H1 (cell line): ENCODE measurements at regions not wholly inside any gene's neighbourhood (a gene's known extent, or its start where the extent isn't known, plus 50 kb on each side); places are given as distances from the start of the nearest gene placed in this dataset.

Source experiments
- CTCF ChIA-PET: fragments of 300-600 bp; sonication (Branson Sonifier 250); formaldehyde crosslinking; loops from one replicate; lab custom pipeline; 2021; ENCODE audit not compliant: partially characterized antibody; lab: Charles Lee
- POLR2A ChIA-PET: fragments of 300-600 bp; sonication (Branson Sonifier 250); formaldehyde crosslinking; loops from one replicate; lab custom pipeline; 2021; ENCODE audit warnings: inconsistent platforms; ENCODE audit not compliant: partially characterized antibody; lab: Charles Lee
- DNase-seq, 2 experiments: peaks; one replicate each; pipeline versions ENCODE4 v3.0.0 to v3.0.0-alpha.2; 2010 to 2022; ENCODE audit warnings: low spot score in 2 of 2, low read depth in 1 of 2, mixed read lengths in 1 of 2
- FAIRE-seq: peaks from 2 replicates; lab custom pipeline; 2011; peaks lifted over from hg19 to GRCh38; lab: Jason Lieb, UNC
- H2AFZ ChIP-seq: 2 replicates; pipeline ENCODE4 v1.8.1; 2012; ENCODE audit warnings: low read length, inconsistent platforms
- H2AK5ac ChIP-seq: 2 replicates; pipeline ENCODE4 v1.6.1; 2013; ENCODE audit warnings: low read depth, low read length
- H2BK120ac ChIP-seq: replicated peaks from 2 replicates; pipeline ENCODE3; 2013; ENCODE audit warnings: low read depth, low read length, inconsistent platforms
- H2BK12ac ChIP-seq: 2 replicates; pipeline ENCODE4 v1.6.1; 2013; ENCODE audit warnings: low read depth, low read length
- H2BK15ac ChIP-seq: 2 replicates; pipeline ENCODE4 v1.6.1; 2013; ENCODE audit warnings: low read length
- H2BK20ac ChIP-seq: 2 replicates; pipeline ENCODE4 v1.6.1; 2013; ENCODE audit warnings: low read length
- H2BK5ac ChIP-seq: 2 replicates; pipeline ENCODE4 v1.6.1; 2013; ENCODE audit warnings: low read depth, low read length
- H3K14ac ChIP-seq: 2 replicates; pipeline ENCODE4 v1.6.1; 2013; ENCODE audit warnings: inconsistent platforms; ENCODE audit not compliant: insufficient read length
- H3K18ac ChIP-seq: 2 replicates; pipeline ENCODE4 v1.6.1; 2013; ENCODE audit warnings: low read length; ENCODE audit errors: extremely low read depth
- H3K23ac ChIP-seq: 2 replicates; pipeline ENCODE4 v1.6.1; 2013; ENCODE audit warnings: inconsistent platforms; ENCODE audit not compliant: insufficient read length
- H3K23me2 ChIP-seq: 2 replicates; pipeline ENCODE4 v1.6.1; 2013; ENCODE audit warnings: low read depth, low read length
- H3K27ac ChIP-seq: 2 replicates; pipeline ENCODE4 v1.6.1; 2011; ENCODE audit warnings: low read depth, low read length, inconsistent platforms
- H3K27me3 ChIP-seq, 4 experiments: replicated peaks in 1 of 4; 1 replicate in 1 of 4; 2 replicates in 3 of 4; pipeline versions ENCODE4 v1.6.1 to v1.8.1; 2011 to 2013; ENCODE audit warnings: low read length in 3 of 4, mild to moderate bottlenecking in 3 of 4, inconsistent platforms in 2 of 4, mixed read lengths in 2 of 4, moderate library complexity in 1 of 4; ENCODE audit not compliant: control insufficient read depth in 3 of 4, insufficient read depth in 3 of 4; ENCODE audit errors: extremely low read depth in 1 of 4
- H3K36me3 ChIP-seq, 4 experiments: 2 replicates each; pipeline versions ENCODE4 v1.6.1 to v1.8.1; 2011 to 2013; ENCODE audit warnings: mild to moderate bottlenecking in 4 of 4, low read length in 3 of 4, moderate library complexity in 2 of 4, control low read depth in 1 of 4, inconsistent platforms in 1 of 4; ENCODE audit not compliant: insufficient read depth in 4 of 4, control insufficient read depth in 2 of 4
- H3K4ac ChIP-seq: replicated peaks from 2 replicates; pipeline ENCODE3; 2013; ENCODE audit warnings: low read length, low read depth, mixed read lengths, inconsistent platforms; ENCODE audit not compliant: insufficient read length
- H3K4me1 ChIP-seq, 4 experiments: replicated peaks in 1 of 4; 1 replicate in 1 of 4; 2 replicates in 3 of 4; pipeline versions ENCODE4 v1.6.1 to v1.8.1; 2011 to 2013; ENCODE audit warnings: low read length in 3 of 4, inconsistent platforms in 2 of 4, mixed read lengths in 1 of 4; ENCODE audit not compliant: insufficient read depth in 4 of 4, control insufficient read depth in 3 of 4
- H3K4me2 ChIP-seq, 2 experiments: 2 replicates each; pipeline versions ENCODE4 v1.6.1 to v1.8.1; 2011 to 2013; ENCODE audit warnings: low read depth in 2 of 2, low read length in 2 of 2, control low read depth in 1 of 2, inconsistent platforms in 1 of 2, mild to moderate bottlenecking in 1 of 2; ENCODE audit not compliant: insufficient read depth in 1 of 2
- H3K4me3 ChIP-seq, 4 experiments: fragments of 200-600, 300-600 bp in 1 of 4; sonication (generic), shearing (Covaris generic), sonication (Bioruptor Twin) in 1 of 4; 2 replicates each; pipeline versions ENCODE4 v1.5.1 to v1.8.1; 2011 to 2016; ENCODE audit warnings: low read length in 4 of 4, low read depth in 3 of 4, control low read depth in 2 of 4, inconsistent platforms in 2 of 4, mild to moderate bottlenecking in 2 of 4, mixed read lengths in 1 of 4, moderate library complexity in 1 of 4; ENCODE audit not compliant: insufficient read depth in 2 of 4; ENCODE audit errors: extremely low read depth in 1 of 4
- H3K56ac ChIP-seq: replicated peaks from 2 replicates; pipeline ENCODE3; 2013; ENCODE audit warnings: low read depth, mild to moderate bottlenecking, mixed read lengths, low read length, inconsistent platforms; ENCODE audit not compliant: insufficient read length
- H3K79me1 ChIP-seq: 2 replicates; pipeline ENCODE4 v1.6.1; 2013; ENCODE audit warnings: low read depth, low read length, control low read depth
- H3K79me2 ChIP-seq, 2 experiments: 2 replicates each; pipeline versions ENCODE4 v1.6.1 to v1.8.1; 2012 to 2013; ENCODE audit warnings: low read length in 2 of 2, mild to moderate bottlenecking in 2 of 2, inconsistent platforms in 1 of 2; ENCODE audit not compliant: insufficient read depth in 2 of 2, control insufficient read depth in 1 of 2
- H3K9ac ChIP-seq, 4 experiments: replicated peaks in 1 of 4; 1 replicate in 1 of 4; 2 replicates in 3 of 4; pipeline versions ENCODE4 v1.6.1 to v1.8.1; 2011 to 2013; ENCODE audit warnings: low read depth in 3 of 4, low read length in 3 of 4, control low read depth in 2 of 4, mild to moderate bottlenecking in 2 of 4, moderate library complexity in 2 of 4, inconsistent platforms in 1 of 4; ENCODE audit errors: extremely low read depth in 1 of 4
- H3K9me3 ChIP-seq, 2 experiments: 2 replicates each; pipeline versions ENCODE4 v1.6.1 to v1.8.1; 2012 to 2013; ENCODE audit warnings: mild to moderate bottlenecking in 2 of 2, moderate library complexity in 2 of 2, control low read depth in 1 of 2, inconsistent platforms in 1 of 2, low read depth in 1 of 2, low read length in 1 of 2, mixed read lengths in 1 of 2; ENCODE audit not compliant: insufficient read depth in 2 of 2
- H4K20me1 ChIP-seq, 2 experiments: replicated peaks in 1 of 2; 2 replicates each; pipeline versions ENCODE3 to v1.8.1; 2011 to 2013; ENCODE audit warnings: inconsistent platforms in 2 of 2, low read length in 2 of 2, mild to moderate bottlenecking in 1 of 2; ENCODE audit not compliant: insufficient read depth in 2 of 2, control insufficient read depth in 1 of 2
- H4K5ac ChIP-seq: 2 replicates; pipeline ENCODE4 v1.6.1; 2013; ENCODE audit warnings: low read length, low read depth, mixed read lengths, inconsistent platforms; ENCODE audit not compliant: insufficient read length
- H4K8ac ChIP-seq: 2 replicates; pipeline ENCODE4 v1.8.0; 2013; ENCODE audit warnings: mild to moderate bottlenecking, moderate library complexity, low read length, inconsistent platforms; ENCODE audit not compliant: insufficient read depth; ENCODE audit errors: extremely low read depth
- H4K91ac ChIP-seq: replicated peaks from 2 replicates; pipeline ENCODE3; 2013; ENCODE audit warnings: low read length, mixed read lengths, inconsistent platforms; ENCODE audit not compliant: insufficient read length
- CTBP2 ChIP-seq: IDR thresholded peaks from 2 replicates; pipeline ENCODE4 v1.7.0; 2011; ENCODE audit warnings: borderline replicate concordance, mild to moderate bottlenecking, moderate library complexity, mixed read lengths, low read length; ENCODE audit not compliant: insufficient read depth, insufficient read length
- RNF2 ChIP-seq: fragments of 200-900, 300-1000 bp; sonication (generic); IDR thresholded peaks from 2 replicates; pipeline ENCODE4 v1.7.1; 2016; ENCODE audit warnings: borderline replicate concordance, low read depth, mild to moderate bottlenecking, antibody characterized with exemption, low read length; ENCODE audit not compliant: poor library complexity, severe bottlenecking; ENCODE audit errors: missing control alignments
- SP1 ChIP-seq: IDR thresholded peaks from 2 replicates; pipeline ENCODE4 v1.6.1; 2011; ENCODE audit warnings: low read depth, low read length

DNA sequence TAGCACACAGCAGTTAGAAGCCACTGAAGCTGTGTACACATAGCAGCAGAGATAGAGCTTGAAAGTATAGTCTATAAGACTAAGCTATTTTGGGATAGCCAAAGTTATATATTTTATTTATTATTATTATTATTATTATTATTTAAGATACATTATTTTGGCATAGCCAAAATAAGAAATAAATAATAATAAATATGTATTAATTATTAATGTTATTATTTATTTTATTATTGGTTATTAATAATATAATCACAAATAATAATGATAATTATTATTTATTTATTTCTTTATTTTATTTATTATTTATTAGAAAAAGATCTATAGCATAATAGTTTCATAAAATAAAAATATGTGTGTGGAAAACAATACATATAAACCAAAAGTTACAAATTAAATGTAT lies 107.2 kb upstream of the FOXK1 start:
- H4K8ac ChIP-seq, result no peak overlapping the region
- H3K23me2 ChIP-seq, result no peaks in the 10 kb centered on the region
- CTCF ChIA-PET, result interaction anchor here (0.6 kb wide), 1 partner anchor 54 kb away, joined by 3 read pairs; no protein-coding TSS in a partner anchor
- H2BK20ac ChIP-seq, result no peak overlapping the region
- no peak overlapping the region for H4K91ac ChIP-seq
- no peak overlapping the region for H2BK120ac ChIP-seq
- H3K4me1 ChIP-seq, result no peaks in the 10 kb centered on the region
- no peak overlapping the region for H3K27ac ChIP-seq
- no peaks in the 10 kb centered on the region for H4K20me1 ChIP-seq
- no peak overlapping the region for H3K56ac ChIP-seq
- TF ChIP-seq RNF2 (no peak), CTBP2 (no peak), SP1 (no peak)
- H3K14ac ChIP-seq, result no peak overlapping the region
- FAIRE-seq (no peak), DNase-seq (no peak)
- no peaks in the 10 kb centered on the region for H3K79me1 ChIP-seq
- no peak overlapping the region for H3K4me2 ChIP-seq
- H3K4me3 ChIP-seq, result no peak overlapping the region
- no peaks in the 10 kb centered on the region for H3K79me2 ChIP-seq
- no peak overlapping the region for H2BK12ac ChIP-seq
- no peaks in the 10 kb centered on the region for H3K36me3 ChIP-seq
- no peak overlapping the region for H2BK5ac ChIP-seq
- H3K27me3 ChIP-seq, result no peaks in the 10 kb centered on the region
- no peak overlapping the region for H3K18ac ChIP-seq
- H3K9ac ChIP-seq, result no peak overlapping the region
- H3K23ac ChIP-seq, result no peak overlapping the region
- no peak overlapping the region for H2BK15ac ChIP-seq
- no peak overlapping the region for H4K5ac ChIP-seq
- no peak overlapping the region for H3K4ac ChIP-seq
- H3K9me3 ChIP-seq, result peaks cover 19 to 44% of the 10 kb centered on the region in 2 experiments; a peak in 3 of 4 replicates
- no peak overlapping the region for H2AK5ac ChIP-seq
- H2AFZ ChIP-seq, result no peak overlapping the region
- POLR2A ChIA-PET, result no interaction called here
